ENCODE measurements at regions not wholly inside any gene's neighbourhood (a gene's known extent, or its start where the extent isn't known, plus 50 kb on each side); places are given as distances from the start of the nearest gene placed in this dataset.

- DNase-seq, result no peak
These were observed 54.8 kb downstream of the CCDC71L start for GRCh38 chr7:106606120-106606519.

DNA sequence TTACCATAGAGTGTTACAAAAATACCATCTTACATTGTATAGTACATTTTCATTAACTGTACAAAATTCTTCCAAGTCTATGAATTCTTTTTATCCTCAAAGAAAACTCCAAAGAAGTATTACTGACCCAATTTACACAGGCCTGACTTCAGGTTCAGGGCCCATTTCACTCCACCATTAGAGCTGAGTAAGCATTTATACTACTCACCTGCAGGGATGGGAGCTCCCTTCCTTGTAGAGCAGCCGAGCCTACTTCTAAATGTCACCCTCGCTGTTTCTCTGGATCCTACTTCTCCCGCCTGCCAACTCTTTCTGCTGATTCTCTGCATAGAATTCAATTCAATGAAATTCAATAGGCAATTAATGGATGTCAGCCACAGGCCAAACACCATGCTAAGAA lies 56.0 kb downstream of the CCDC71L start:
- DNase-seq, result no peak

DNA sequence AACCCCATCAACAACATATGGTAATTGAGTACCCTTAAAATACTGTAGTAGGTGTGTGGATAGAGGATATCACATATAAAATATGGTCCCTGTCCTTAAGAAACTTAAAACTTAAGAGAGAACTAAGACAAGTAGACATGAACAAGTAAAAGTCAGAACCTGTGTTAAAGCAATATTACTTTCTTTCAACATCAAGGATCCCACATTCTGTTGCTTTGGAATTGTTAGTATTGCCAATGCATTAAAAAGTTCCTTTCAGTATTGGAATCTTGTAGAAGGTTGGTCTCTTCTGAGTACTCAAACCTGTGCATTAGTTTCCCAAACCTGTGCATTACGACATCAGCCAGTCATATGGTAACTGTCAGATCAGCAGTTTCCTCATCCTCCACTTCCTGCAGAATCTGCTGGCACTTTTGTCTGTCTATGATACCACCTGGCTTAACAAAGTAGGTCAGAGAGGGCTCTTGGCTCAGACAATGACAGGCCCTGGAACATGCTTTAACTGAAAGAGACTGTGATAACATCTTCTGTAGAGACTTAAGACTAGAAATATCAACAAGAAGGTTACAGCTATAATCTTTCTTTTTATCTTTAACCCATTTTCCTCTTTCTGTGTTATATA lies 56.5 kb downstream of the CCDC71L start:
- DNase-seq, result no peak

DNA sequence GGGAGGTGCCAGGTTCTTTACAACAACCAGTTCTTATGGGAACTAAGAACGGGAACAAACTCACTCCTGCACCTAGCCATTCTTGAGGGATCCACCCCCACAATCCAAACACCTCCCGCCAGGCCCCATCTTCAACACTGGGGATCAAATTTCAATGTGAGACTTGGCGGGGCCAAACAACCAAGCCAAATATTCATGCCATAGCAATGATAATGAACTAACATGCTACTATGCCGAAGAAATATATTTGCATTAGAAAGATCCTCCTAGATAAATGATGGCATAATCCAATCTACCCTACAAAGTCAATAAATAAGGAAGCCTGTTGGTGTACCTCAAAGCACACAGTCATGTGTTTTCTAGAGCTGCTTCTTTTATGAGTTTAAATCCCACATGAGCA lies 57.6 kb downstream of the CCDC71L start:
- DNase-seq, result no peak

DNA sequence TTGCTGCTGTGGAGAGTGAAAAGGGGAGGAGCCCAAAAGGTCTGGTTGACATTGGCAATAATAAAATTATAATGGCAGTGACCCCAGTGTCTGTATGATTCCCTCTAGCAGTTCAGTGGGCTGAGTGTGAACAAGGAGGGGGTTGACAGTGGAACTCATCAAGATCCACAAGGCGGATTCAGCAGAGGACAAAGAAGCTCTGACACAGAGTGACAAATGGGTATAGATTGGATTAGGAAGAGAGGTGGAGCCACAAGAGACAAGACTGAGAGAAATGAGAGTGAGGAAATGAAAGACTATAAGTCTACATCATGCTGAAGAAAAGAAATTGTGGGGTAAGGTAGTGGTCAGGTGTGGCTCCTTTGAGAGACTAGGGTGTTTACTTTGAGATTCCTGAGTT lies 58.9 kb downstream of the CCDC71L start:
- DNase-seq, result no peak

GRCh38 chr7:106600569-106601373 lies 60.2 kb downstream of the CCDC71L start:
- DNase-seq, result no peak

- DNase-seq, result no peak
These were observed 61.6 kb downstream of the CCDC71L start for GRCh38 chr7:106599343-106599698.

- peak; percentile 53 for DNase-seq
These were observed 62.2 kb downstream of the CCDC71L start for GRCh38 chr7:106598663-106599342.

DNA sequence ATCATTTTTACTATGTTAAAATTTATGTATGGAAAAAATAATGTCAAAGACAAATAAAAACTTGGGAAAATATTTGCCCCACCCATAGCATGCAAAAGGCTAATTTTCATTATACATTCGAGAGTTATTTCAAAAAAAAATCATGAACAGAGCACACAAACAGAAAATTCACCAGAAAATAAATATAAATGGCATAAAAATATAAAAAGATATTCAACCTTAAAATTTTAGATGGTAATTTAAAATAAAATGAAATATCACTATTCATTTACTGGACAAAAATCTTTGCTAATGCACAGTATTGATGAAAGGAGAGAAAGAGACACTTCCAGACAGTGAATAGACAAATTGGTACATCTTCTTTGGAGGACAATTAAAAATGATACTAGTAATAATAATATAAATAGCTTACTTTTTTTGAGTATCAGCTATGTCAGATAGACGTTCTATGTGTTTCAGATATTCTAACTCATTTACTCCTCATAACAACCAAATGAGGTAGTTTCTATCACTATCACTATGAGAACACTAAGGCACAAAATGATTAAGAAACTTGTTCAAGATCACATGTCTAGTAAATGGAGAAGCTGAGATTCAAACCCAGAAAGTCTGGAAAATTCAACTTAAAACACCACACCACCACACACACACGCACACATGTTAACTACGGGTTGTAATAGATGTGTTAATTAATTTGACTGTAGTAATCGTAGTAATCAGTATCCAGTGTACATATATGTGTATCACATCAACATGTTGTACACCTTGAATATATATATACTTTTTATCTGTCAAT lies 63.0 kb downstream of the CCDC71L start:
- DNase-seq, result no peak

DNA sequence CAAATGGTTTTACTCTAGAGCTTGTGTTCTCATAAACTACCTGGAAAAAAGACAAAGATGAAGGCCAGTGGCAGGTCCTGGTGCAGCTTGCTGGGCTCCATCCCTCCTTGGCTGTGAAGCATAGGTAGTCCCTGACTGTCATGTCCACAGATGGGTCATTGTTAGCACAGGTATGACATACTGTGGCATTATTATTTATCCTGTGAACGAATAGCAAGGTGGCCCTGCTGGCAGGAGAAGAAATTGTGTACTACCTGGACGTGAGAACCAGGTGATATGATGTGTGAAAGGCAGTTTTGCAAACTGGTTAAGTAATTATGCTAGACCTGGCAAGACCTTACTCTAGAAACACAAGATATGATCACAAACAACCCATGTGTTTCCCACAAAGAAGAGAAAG lies 63.9 kb downstream of the CCDC71L start:
- DNase-seq, result no peak

- DNase-seq, result no peak
These were observed 65.0 kb downstream of the CCDC71L start for GRCh38 chr7:106595922-106596321.

DNA sequence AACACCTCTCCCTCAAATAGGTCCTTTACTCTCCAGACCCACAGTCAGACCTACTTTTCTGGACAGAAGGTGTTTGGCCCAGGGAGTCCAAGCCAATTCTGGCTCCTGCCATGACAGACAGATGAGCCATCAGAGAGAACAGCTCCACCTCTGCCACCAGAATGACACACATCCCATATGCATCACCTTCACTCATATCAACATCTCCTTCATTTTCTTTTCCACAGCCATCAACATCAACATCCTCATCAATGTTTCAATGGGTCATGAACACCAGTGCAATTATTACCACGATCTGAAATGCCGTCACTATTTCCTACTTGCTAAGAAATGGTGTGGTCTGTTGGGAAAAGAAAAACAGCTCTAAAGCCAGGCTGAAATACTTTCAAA lies 67.9 kb downstream of the CCDC71L start:
- DNase-seq, result no peak

GRCh38 chr7:106592282-106593027 lies 68.5 kb downstream of the CCDC71L start:
- no peak for DNase-seq

- no peak for DNase-seq
These were observed 69.8 kb downstream of the CCDC71L start for GRCh38 chr7:106591146-106591545.

GRCh38 chr7:106590209-106590816 lies 70.6 kb downstream of the CCDC71L start:
- no peak for DNase-seq

GRCh38 chr7:106589198-106589879 lies 71.6 kb downstream of the CCDC71L start:
- no peak for DNase-seq

- no peak for DNase-seq
These were observed 72.3 kb downstream of the CCDC71L start for GRCh38 chr7:106588422-106589197.

- DNase-seq, result no peak
These were observed 75.8 kb downstream of the CCDC71L start for GRCh38 chr7:106584914-106585759.
